ENCODE measurements at regions not wholly inside any gene's neighbourhood (a gene's known extent, or its start where the extent isn't known, plus 50 kb on each side); places are given as distances from the start of the nearest gene placed in this dataset.

- TF ChIP-seq ZBTB7A (IDR thresholded peaks at IDR 0.05; ENCODE audit: low read depth) = no peak
- TF ChIP-seq TCF12 (IDR thresholded peaks at IDR 0.05; ENCODE audit: low read depth) = no peak
- no peak for TF ChIP-seq FOXM1 (IDR thresholded peaks at IDR 0.05; ENCODE audit: borderline replicate concordance, low read depth)
- no peak for TF ChIP-seq EGR1 (IDR thresholded peaks at IDR 0.05)
- no peak for TF ChIP-seq TEAD4 (IDR thresholded peaks at IDR 0.05)
- no peak for TF ChIP-seq USF1 (IDR thresholded peaks at IDR 0.05)
Measured at GRCh38 chr7:9240001-9240400, 806.6 kb downstream of the NXPH1 start.

- TF ChIP-seq EGR1 (IDR thresholded peaks at IDR 0.05) (no peak), ZBTB7A (IDR thresholded peaks at IDR 0.05; ENCODE audit: low read depth) (no peak), CEBPB (IDR thresholded peaks at IDR 0.05) (no peak), YY1 (IDR thresholded peaks at IDR 0.05; ENCODE audit: low read depth) (no peak), EP300 (IDR thresholded peaks at IDR 0.05; ENCODE audit: borderline replicate concordance) (no peak), TCF12 (IDR thresholded peaks at IDR 0.05; ENCODE audit: low read depth) (no peak), CREB1 (IDR thresholded peaks at IDR 0.05; ENCODE audit: low read depth) (no peak), USF1 (IDR thresholded peaks at IDR 0.05) (no peak), TAF1 (IDR thresholded peaks at IDR 0.05; ENCODE audit: low read depth) (no peak), TEAD4 (IDR thresholded peaks at IDR 0.05) (no peak), MAX (IDR thresholded peaks at IDR 0.05) (no peak), FOXM1 (IDR thresholded peaks at IDR 0.05; ENCODE audit: borderline replicate concordance, low read depth) (no peak), RAD21 (IDR thresholded peaks at IDR 0.05; ENCODE audit: low read depth) (no peak), NFIC (IDR thresholded peaks at IDR 0.05) (no peak), REST (IDR thresholded peaks at IDR 0.05; ENCODE audit: low read depth) (no peak)
Measured at GRCh38 chr7:9241826-9242225, 808.4 kb downstream of the NXPH1 start.

GRCh38 chr7:9242636-9243035, 809.2 kb downstream of the NXPH1 start:
- TF ChIP-seq EGR1 (IDR thresholded peaks at IDR 0.05) (no peak), TEAD4 (IDR thresholded peaks at IDR 0.05) (no peak), TCF12 (IDR thresholded peaks at IDR 0.05; ENCODE audit: low read depth) (no peak), MAX (IDR thresholded peaks at IDR 0.05) (no peak), TAF1 (IDR thresholded peaks at IDR 0.05; ENCODE audit: low read depth) (no peak), CREB1 (IDR thresholded peaks at IDR 0.05; ENCODE audit: low read depth) (no peak), ZBTB7A (IDR thresholded peaks at IDR 0.05; ENCODE audit: low read depth) (no peak), FOXM1 (IDR thresholded peaks at IDR 0.05; ENCODE audit: borderline replicate concordance, low read depth) (no peak), EP300 (IDR thresholded peaks at IDR 0.05; ENCODE audit: borderline replicate concordance) (no peak), CEBPB (IDR thresholded peaks at IDR 0.05) (no peak), USF1 (IDR thresholded peaks at IDR 0.05) (no peak), RAD21 (IDR thresholded peaks at IDR 0.05; ENCODE audit: low read depth) (no peak), YY1 (IDR thresholded peaks at IDR 0.05; ENCODE audit: low read depth) (no peak), NFIC (IDR thresholded peaks at IDR 0.05) (no peak)

- TF ChIP-seq RAD21 (IDR thresholded peaks at IDR 0.05; ENCODE audit: low read depth) (no peak), ZBTB7A (IDR thresholded peaks at IDR 0.05; ENCODE audit: low read depth) (no peak), TEAD4 (IDR thresholded peaks at IDR 0.05) (no peak)
Measured at GRCh38 chr7:9250876-9251275, 817.5 kb downstream of the NXPH1 start.

GRCh38 chr7:9264395-9264794, 831.0 kb downstream of the NXPH1 start:
- TF ChIP-seq TAF1 (IDR thresholded peaks at IDR 0.05; ENCODE audit: low read depth) = no peak
- no peak for TF ChIP-seq MAX (IDR thresholded peaks at IDR 0.05)
- no peak for TF ChIP-seq FOXM1 (IDR thresholded peaks at IDR 0.05; ENCODE audit: borderline replicate concordance, low read depth)

GRCh38 chr7:9280088-9280487, 846.7 kb downstream of the NXPH1 start:
- TF ChIP-seq RAD21 (IDR thresholded peaks at IDR 0.05; ENCODE audit: low read depth) (no peak), TAF1 (IDR thresholded peaks at IDR 0.05; ENCODE audit: low read depth) (no peak), MAX (IDR thresholded peaks at IDR 0.05) (no peak), FOXM1 (IDR thresholded peaks at IDR 0.05; ENCODE audit: borderline replicate concordance, low read depth) (no peak), REST (IDR thresholded peaks at IDR 0.05; ENCODE audit: low read depth) (no peak), EP300 (IDR thresholded peaks at IDR 0.05; ENCODE audit: borderline replicate concordance) (no peak), ZBTB7A (IDR thresholded peaks at IDR 0.05; ENCODE audit: low read depth) (no peak), CREB1 (IDR thresholded peaks at IDR 0.05; ENCODE audit: low read depth) (no peak), EGR1 (IDR thresholded peaks at IDR 0.05) (no peak), TCF12 (IDR thresholded peaks at IDR 0.05; ENCODE audit: low read depth) (no peak), TEAD4 (IDR thresholded peaks at IDR 0.05) (no peak), CEBPB (IDR thresholded peaks at IDR 0.05) (no peak), NFIC (IDR thresholded peaks at IDR 0.05) (no peak), USF1 (IDR thresholded peaks at IDR 0.05) (no peak), YY1 (IDR thresholded peaks at IDR 0.05; ENCODE audit: low read depth) (no peak)

Measured in Ishikawa (cell line).